SHP77 treated with DMSO at 0.1 percent for 48 hours (cell line): ENCODE measurements at regions not wholly inside any gene's neighbourhood (a gene's known extent, or its start where the extent isn't known, plus 50 kb on each side); places are given as distances from the start of the nearest gene placed in this dataset.

Source experiments
- DNase-seq: peaks from one replicate; lab custom pipeline; 2025; lab: John Stamatoyannopoulos, UW

GRCh38 chr10:109480836-109481235 lies 442.5 kb downstream of the XPNPEP1 start:
- DNase-seq, result no peak

GRCh38 chr10:109475711-109476421 lies 447.4 kb downstream of the XPNPEP1 start:
- no peak for DNase-seq

- no peak for DNase-seq
Measured at GRCh38 chr10:109474812-109475211, 448.5 kb downstream of the XPNPEP1 start.

GRCh38 chr10:109474261-109474660 lies 449.1 kb downstream of the XPNPEP1 start:
- DNase-seq, result no peak

- no peak for DNase-seq
Measured at GRCh38 chr10:109467551-109467950, 455.8 kb downstream of the XPNPEP1 start.

GRCh38 chr10:109464949-109465348 lies 458.4 kb downstream of the XPNPEP1 start:
- no peak for DNase-seq

GRCh38 chr10:109457302-109457638 lies 466.0 kb downstream of the XPNPEP1 start:
- DNase-seq, result no peak

GRCh38 chr10:109456566-109457301 lies 466.6 kb downstream of the XPNPEP1 start:
- no peak for DNase-seq

- DNase-seq, result no peak
Measured at GRCh38 chr10:109454691-109455090, 468.6 kb downstream of the XPNPEP1 start.

- DNase-seq, result no peak
Measured at GRCh38 chr10:109451879-109452278, 471.4 kb downstream of the XPNPEP1 start.

GRCh38 chr10:109450702-109451101 lies 472.6 kb downstream of the XPNPEP1 start:
- DNase-seq, result no peak

- DNase-seq, result no peak
Measured at GRCh38 chr10:109433434-109433833, 489.9 kb downstream of the XPNPEP1 start.

GRCh38 chr10:109432281-109432680 lies 491.0 kb downstream of the XPNPEP1 start:
- no peak for DNase-seq

GRCh38 chr10:109430799-109431198 lies 492.5 kb downstream of the XPNPEP1 start:
- DNase-seq, result no peak

GRCh38 chr10:109430043-109430760 lies 493.1 kb downstream of the XPNPEP1 start:
- no peak for DNase-seq

GRCh38 chr10:109428775-109429491 lies 494.4 kb downstream of the XPNPEP1 start:
- no peak for DNase-seq

- DNase-seq, result no peak
Measured at GRCh38 chr10:109427411-109427810, 495.9 kb downstream of the XPNPEP1 start.

- DNase-seq, result no peak
Measured at GRCh38 chr10:109426987-109427386, 496.3 kb downstream of the XPNPEP1 start.

- DNase-seq, result no peak
Measured at GRCh38 chr10:109418795-109419194, 504.5 kb downstream of the XPNPEP1 start.

GRCh38 chr10:109417803-109418202 lies 505.5 kb downstream of the XPNPEP1 start:
- DNase-seq, result no peak

GRCh38 chr10:109412353-109412752 lies 511.0 kb downstream of the XPNPEP1 start:
- no peak for DNase-seq

GRCh38 chr10:109411917-109412316 lies 511.4 kb downstream of the XPNPEP1 start:
- no peak for DNase-seq
